Activated CD8-positive, alpha-beta memory T cell treated with anti-CD3 and anti-CD28 coated beads, Interleukin-2, amount 50 U/mL, for 48 hours (primary cell): ENCODE measurements at regions not wholly inside any gene's neighbourhood (a gene's known extent, or its start where the extent isn't known, plus 50 kb on each side); places are given as distances from the start of the nearest gene placed in this dataset.

Experiments
- DNase-seq: peaks from one replicate; pipeline ENCODE4 v3.0.0-alpha.2; 2020

- DNase-seq, result peak; percentile 49
Measured at GRCh38 chr17:77343031-77343800, 202.4 kb downstream of the SEC14L1 start.

GRCh38 chr17:77344038-77344437 lies 203.3 kb downstream of the SEC14L1 start:
- DNase-seq, result no peak

GRCh38 chr17:77345260-77345910 lies 204.6 kb downstream of the SEC14L1 start:
- DNase-seq, result peak; percentile 34

- DNase-seq, result no peak
Measured at GRCh38 chr17:77346765-77347164, 206.0 kb downstream of the SEC14L1 start.

GRCh38 chr17:77347544-77347943 lies 206.8 kb downstream of the SEC14L1 start:
- no peak for DNase-seq

- DNase-seq, result peak; percentile 37
Measured at GRCh38 chr17:77349976-77350830, 209.4 kb downstream of the SEC14L1 start.

GRCh38 chr17:77352441-77352840 lies 211.7 kb downstream of the SEC14L1 start:
- no peak for DNase-seq

GRCh38 chr17:77352996-77353395 lies 212.2 kb downstream of the SEC14L1 start:
- DNase-seq, result no peak

- peak; percentile 47 for DNase-seq
Measured at GRCh38 chr17:77353684-77354419, 213.1 kb downstream of the SEC14L1 start.

GRCh38 chr17:77354420-77354669 lies 213.6 kb downstream of the SEC14L1 start:
- no peak for DNase-seq

- peak; percentile 51 for DNase-seq
Measured at GRCh38 chr17:77354670-77355455, 214.1 kb downstream of the SEC14L1 start.

- peak; percentile 53 for DNase-seq
Measured at GRCh38 chr17:77356109-77356689, 215.4 kb downstream of the SEC14L1 start.

GRCh38 chr17:77356690-77357201 lies 216.0 kb downstream of the SEC14L1 start:
- DNase-seq, result peak; percentile 54

GRCh38 chr17:77358801-77359200 lies 218.0 kb downstream of the SEC14L1 start:
- no peak for DNase-seq

- DNase-seq, result no peak
Measured at GRCh38 chr17:77359236-77359635, 218.5 kb downstream of the SEC14L1 start.

- DNase-seq, result no peak
Measured at GRCh38 chr17:77361986-77362620, 221.3 kb downstream of the SEC14L1 start.

GRCh38 chr17:77363821-77364361 lies 223.1 kb downstream of the SEC14L1 start:
- DNase-seq, result peak; percentile 70

GRCh38 chr17:77364381-77364911 lies 223.7 kb downstream of the SEC14L1 start:
- no peak for DNase-seq

- DNase-seq, result no peak
Measured at GRCh38 chr17:77364941-77365583, 224.3 kb downstream of the SEC14L1 start.
